ENCODE measurements at regions not wholly inside any gene's neighbourhood (a gene's known extent, or its start where the extent isn't known, plus 50 kb on each side); places are given as distances from the start of the nearest gene placed in this dataset.

- H3K36me3 ChIP-seq (ENCODE audit: control insufficient read depth in 4 of 4, insufficient read depth in 4 of 4, low read length in 4 of 4), result no peaks in the 10 kb centered on the region
- no peak overlapping the region for H3K4me3 ChIP-seq
- H3K27me3 ChIP-seq (ENCODE audit: control insufficient read depth in 3 of 3, insufficient read depth in 3 of 3, low read length in 2 of 3), result no peaks in the 10 kb centered on the region
- no peak for TF ChIP-seq CTCF (IDR thresholded peaks at IDR 0.05; ENCODE audit: control extremely low read depth, extremely low read depth)
- H3K9ac ChIP-seq (ENCODE audit: insufficient read depth in 1 of 2, low read length in 2 of 2), result no peak overlapping the region
- H3K9me3 ChIP-seq (ENCODE audit: control insufficient read depth in 4 of 4, insufficient read depth in 3 of 4, low read length in 3 of 4), result peaks cover 0 to under 1% (median 0%) of the 10 kb centered on the region in 4 donors
- DNase-seq (no peak), ATAC-seq (ENCODE audit: insufficient read depth, low FRiP score) (no peak)
- no peak overlapping the region for H3K27ac ChIP-seq (ENCODE audit: low read depth in 1 of 2, low read length in 1 of 2)
- H3K4me1 ChIP-seq (ENCODE audit: control insufficient read depth in 5 of 5, insufficient read depth in 5 of 5, low read length in 5 of 5), result no peaks in the 10 kb centered on the region
- 80 to 93% methylated on average over 1 of the region's 1 CpG for WGBS, 2 donors
Observed at GRCh38 chr18:14912967-14913366, 165.0 kb downstream of the ANKRD30B start.

DNA sequence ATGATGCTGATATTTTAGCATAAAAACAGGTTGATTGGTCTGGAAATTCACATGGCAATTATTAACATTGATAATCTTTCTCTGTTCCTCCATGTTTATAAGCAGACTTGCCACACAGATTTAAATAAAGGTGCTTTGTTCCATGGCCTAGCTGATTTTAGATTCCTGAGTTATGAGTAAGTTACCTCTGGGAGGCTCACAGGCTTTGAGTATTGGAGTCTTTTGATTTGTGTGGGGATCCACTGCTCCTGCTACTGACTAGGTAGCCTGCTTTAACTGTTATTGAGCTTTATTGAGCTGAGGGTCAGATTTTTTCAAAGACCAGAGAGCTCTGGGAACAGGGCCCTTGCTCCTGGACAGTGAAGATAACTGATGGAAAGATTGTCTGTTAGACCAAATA, 166.1 kb downstream of the ANKRD30B start:
- H3K4me1 ChIP-seq (ENCODE audit: control insufficient read depth in 5 of 5, insufficient read depth in 5 of 5, low read length in 5 of 5), result no peaks in the 10 kb centered on the region
- ATAC-seq (ENCODE audit: insufficient read depth, low FRiP score) (no peak), DNase-seq (no peak)
- no peaks in the 10 kb centered on the region for H3K27me3 ChIP-seq (ENCODE audit: control insufficient read depth in 3 of 3, insufficient read depth in 3 of 3, low read length in 2 of 3)
- no peaks in the 10 kb centered on the region for H3K36me3 ChIP-seq (ENCODE audit: control insufficient read depth in 4 of 4, insufficient read depth in 4 of 4, low read length in 4 of 4)
- no peak overlapping the region for H3K4me3 ChIP-seq
- TF ChIP-seq CTCF (IDR thresholded peaks at IDR 0.05; ENCODE audit: control extremely low read depth, extremely low read depth), result no peak
- H3K9me3 ChIP-seq (ENCODE audit: control insufficient read depth in 4 of 4, insufficient read depth in 3 of 4, low read length in 3 of 4), result peaks cover 0 to 5% (median 0%) of the 10 kb centered on the region in 4 donors
- no peak overlapping the region for H3K27ac ChIP-seq (ENCODE audit: low read depth in 1 of 2, low read length in 1 of 2)
- no peak overlapping the region for H3K9ac ChIP-seq (ENCODE audit: insufficient read depth in 1 of 2, low read length in 2 of 2)

GRCh38 chr18:14914771-14915170, 166.8 kb downstream of the ANKRD30B start:
- Histone ChIP-seq H3K4me3 (no peak overlapping the region), H3K9ac (ENCODE audit: insufficient read depth in 1 of 2, low read length in 2 of 2) (no peak overlapping the region), H3K4me1 (ENCODE audit: control insufficient read depth in 5 of 5, insufficient read depth in 5 of 5, low read length in 5 of 5) (no peaks in the 10 kb centered on the region), H3K36me3 (ENCODE audit: control insufficient read depth in 4 of 4, insufficient read depth in 4 of 4, low read length in 4 of 4) (no peaks in the 10 kb centered on the region), H3K27me3 (ENCODE audit: control insufficient read depth in 3 of 3, insufficient read depth in 3 of 3, low read length in 2 of 3) (no peaks in the 10 kb centered on the region), H3K9me3 (ENCODE audit: control insufficient read depth in 4 of 4, insufficient read depth in 3 of 4, low read length in 3 of 4) (peaks cover 0 to 8% (median 2%) of the 10 kb centered on the region in 4 donors), H3K27ac (ENCODE audit: low read depth in 1 of 2, low read length in 1 of 2) (no peak overlapping the region)
- TF ChIP-seq CTCF (IDR thresholded peaks at IDR 0.05; ENCODE audit: control extremely low read depth, extremely low read depth), result no peak
- no peak for DNase-seq
- no peak for ATAC-seq (ENCODE audit: insufficient read depth, low FRiP score)
- WGBS, 2 donors, result 69 to 81% methylated on average over 3 of the region's 3 CpGs

GRCh38 chr18:14916181-14916580, 168.2 kb downstream of the ANKRD30B start:
- no peak overlapping the region for H3K4me3 ChIP-seq
- H3K9ac ChIP-seq (ENCODE audit: insufficient read depth in 1 of 2, low read length in 2 of 2), result no peak overlapping the region
- no peak for TF ChIP-seq CTCF (IDR thresholded peaks at IDR 0.05; ENCODE audit: control extremely low read depth, extremely low read depth)
- DNase-seq (no peak), ATAC-seq (ENCODE audit: insufficient read depth, low FRiP score) (no peak)
- no peak overlapping the region for H3K27ac ChIP-seq (ENCODE audit: low read depth in 1 of 2, low read length in 1 of 2)
- H3K9me3 ChIP-seq (ENCODE audit: control insufficient read depth in 4 of 4, insufficient read depth in 3 of 4, low read length in 3 of 4), result peaks cover 0 to 8% (median 3%) of the 10 kb centered on the region in 4 donors
- H3K4me1 ChIP-seq (ENCODE audit: control insufficient read depth in 5 of 5, insufficient read depth in 5 of 5, low read length in 5 of 5), result no peaks in the 10 kb centered on the region
- H3K36me3 ChIP-seq (ENCODE audit: control insufficient read depth in 4 of 4, insufficient read depth in 4 of 4, low read length in 4 of 4), result no peaks in the 10 kb centered on the region
- no peaks in the 10 kb centered on the region for H3K27me3 ChIP-seq (ENCODE audit: control insufficient read depth in 3 of 3, insufficient read depth in 3 of 3, low read length in 2 of 3)
- 59 to 65% methylated on average over 1 of the region's 1 CpG for WGBS, 2 donors

All from lung (tissue), 11 donors.